KMS-11 (cell line): ENCODE measurements at regions not wholly inside any gene's neighbourhood (a gene's known extent, or its start where the extent isn't known, plus 50 kb on each side); places are given as distances from the start of the nearest gene placed in this dataset.

Experiments
- H2AFZ ChIP-seq: fragments of 200-600 bp; sonication (generic); 2 replicates; pipeline ENCODE4 v1.6.1; 2016; ENCODE audit warnings: antibody characterized with exemption, mixed run types, low read depth
- H3K27ac ChIP-seq: fragments of 200-600 bp; sonication (generic); 2 replicates; pipeline ENCODE4 v1.6.1; 2016; ENCODE audit warnings: mild to moderate bottlenecking, mixed run types
- H3K27me3 ChIP-seq: fragments of 200-600 bp; sonication (generic); 2 replicates; pipeline ENCODE4 v1.6.1; 2017; ENCODE audit warnings: mild to moderate bottlenecking, low read depth, mixed run types, moderate library complexity; ENCODE audit not compliant: insufficient read depth
- H3K36me3 ChIP-seq: fragments of 200-600 bp; sonication (generic); 2 replicates; pipeline ENCODE4 v1.6.1; 2017; ENCODE audit warnings: mild to moderate bottlenecking, mixed run types; ENCODE audit not compliant: insufficient read depth
- H3K4me1 ChIP-seq: fragments of 200-600 bp; sonication (generic); 2 replicates; pipeline ENCODE4 v1.6.1; 2016; ENCODE audit warnings: mild to moderate bottlenecking, low read depth, mixed run types; ENCODE audit not compliant: poor library complexity, severe bottlenecking
- H3K4me2 ChIP-seq: fragments of 200-600 bp; sonication (generic); 2 replicates; pipeline ENCODE4 v1.7.0; 2016; ENCODE audit warnings: mild to moderate bottlenecking, mixed run types
- H3K4me3 ChIP-seq: fragments of 200-600 bp; sonication (generic); IDR thresholded peaks from 2 replicates; pipeline ENCODE4 v1.6.1; 2017; ENCODE audit warnings: low read depth, low read length, mixed read lengths; ENCODE audit not compliant: insufficient read depth
- H3K79me2 ChIP-seq: fragments of 200-600 bp; sonication (generic); 2 replicates; pipeline ENCODE4 v1.6.1; 2016; ENCODE audit warnings: low read depth, mixed run types; ENCODE audit not compliant: insufficient read depth
- H3K9ac ChIP-seq: fragments of 200-600 bp; sonication (generic); 2 replicates; pipeline ENCODE4 v1.6.1; 2016; ENCODE audit warnings: mild to moderate bottlenecking, mixed run types
- H4K20me1 ChIP-seq: fragments of 200-600 bp; sonication (generic); 2 replicates; pipeline ENCODE4 v1.6.1; 2016; ENCODE audit warnings: mild to moderate bottlenecking, mixed run types; ENCODE audit not compliant: insufficient read depth
- CTCF ChIP-seq: fragments of 200-600 bp; sonication (generic); conservative IDR thresholded peaks from 2 replicates; pipeline ENCODE4 v1.6.1; 2017; ENCODE audit warnings: low read depth, mild to moderate bottlenecking, antibody characterized with exemption, low read length, moderate library complexity, mixed read lengths

GRCh38 chr4:81565142-81565870 lies 93.6 kb upstream of the RASGEF1B start:
- H3K4me2 ChIP-seq, result no peak overlapping the region
- no peaks in the 10 kb centered on the region for H3K27me3 ChIP-seq
- H3K4me1 ChIP-seq, result peaks cover 40% of the 10 kb centered on the region
- no peaks in the 10 kb centered on the region for H3K36me3 ChIP-seq
- no peak overlapping the region for H3K27ac ChIP-seq
- H3K4me3 ChIP-seq, result no peak overlapping the region
- no peaks in the 10 kb centered on the region for H4K20me1 ChIP-seq
- no peaks in the 10 kb centered on the region for H3K79me2 ChIP-seq
- H2AFZ ChIP-seq, result no peak overlapping the region
- no peak overlapping the region for H3K9ac ChIP-seq
- TF ChIP-seq CTCF, result no peak

GRCh38 chr4:81564025-81564424 lies 92.3 kb upstream of the RASGEF1B start:
- no peaks in the 10 kb centered on the region for H4K20me1 ChIP-seq
- no peak overlapping the region for H3K4me2 ChIP-seq
- no peaks in the 10 kb centered on the region for H3K36me3 ChIP-seq
- H3K4me1 ChIP-seq, result peaks cover 43% of the 10 kb centered on the region
- no peak overlapping the region for H3K9ac ChIP-seq
- no peaks in the 10 kb centered on the region for H3K79me2 ChIP-seq
- no peak for TF ChIP-seq CTCF
- no peak overlapping the region for H3K4me3 ChIP-seq
- H3K27ac ChIP-seq, result no peak overlapping the region
- H3K27me3 ChIP-seq, result no peaks in the 10 kb centered on the region
- H2AFZ ChIP-seq, result no peak overlapping the region

- no peaks in the 10 kb centered on the region for H3K79me2 ChIP-seq
- peaks cover 49% of the 10 kb centered on the region for H3K4me1 ChIP-seq
- H3K4me2 ChIP-seq, result peak overlapping the region; percentile 51
These were observed 90.4 kb upstream of the RASGEF1B start for GRCh38 chr4:81562093-81562492.

DNA sequence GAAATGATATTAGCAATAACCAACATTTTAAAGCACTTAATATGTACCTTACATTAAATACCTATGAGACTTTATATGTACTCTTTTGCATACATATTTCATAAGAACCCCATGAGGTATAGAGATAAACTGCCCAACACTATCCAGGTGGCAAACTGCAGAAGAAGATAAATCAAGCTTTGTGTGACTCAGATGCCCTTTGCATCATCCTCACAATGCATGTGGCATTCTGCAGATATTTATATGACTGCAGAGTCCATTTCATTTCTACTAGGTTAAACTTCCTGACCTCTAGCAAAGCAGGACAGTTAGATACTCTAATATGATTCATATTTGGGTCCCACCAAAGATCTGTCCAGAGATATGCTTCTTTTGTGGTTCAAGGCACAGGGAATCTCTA lies 85.6 kb upstream of the RASGEF1B start:
- no peaks in the 10 kb centered on the region for H4K20me1 ChIP-seq

More at GRCh38 chr4:81562093-81562492, 90.4 kb upstream of the RASGEF1B start:
- TF ChIP-seq CTCF, result no peak
- no peaks in the 10 kb centered on the region for H4K20me1 ChIP-seq
- H3K9ac ChIP-seq, result no peak overlapping the region
- H3K27me3 ChIP-seq, result no peaks in the 10 kb centered on the region
- H2AFZ ChIP-seq, result no peak overlapping the region
- H3K4me3 ChIP-seq, result no peak overlapping the region
- no peak overlapping the region for H3K27ac ChIP-seq
- no peaks in the 10 kb centered on the region for H3K36me3 ChIP-seq

More for the DNA sequence above, 85.6 kb upstream of the RASGEF1B start:
- H3K4me2 ChIP-seq, result no peak overlapping the region
- no peak overlapping the region for H3K4me3 ChIP-seq
- peaks cover 79% of the 10 kb centered on the region for H3K4me1 ChIP-seq
- H3K27me3 ChIP-seq, result no peaks in the 10 kb centered on the region
- no peak for TF ChIP-seq CTCF
- H3K36me3 ChIP-seq, result no peaks in the 10 kb centered on the region
- no peak overlapping the region for H3K9ac ChIP-seq
- H3K79me2 ChIP-seq, result no peaks in the 10 kb centered on the region
- H2AFZ ChIP-seq, result no peak overlapping the region
- no peak overlapping the region for H3K27ac ChIP-seq
